ENCODE measurements at regions not wholly inside any gene's neighbourhood (a gene's known extent, or its start where the extent isn't known, plus 50 kb on each side); places are given as distances from the start of the nearest gene placed in this dataset.
"Not testable (repeated sequence)": the region's sequence is repeated elsewhere in the genome, so short reads cannot be mapped to it uniquely, and the experiment has no call there.

- no peak for DNase-seq (ENCODE audit: low read depth)
- no peak for TF ChIP-seq CTCF (IDR thresholded peaks at IDR 0.05; ENCODE audit: insufficient read depth, low read depth, low read length, missing control alignments)
- no peak overlapping the region for H3K4me3 ChIP-seq (ENCODE audit: low read length)
Measured at GRCh38 chr2:49335546-49335945, 181.2 kb upstream of the FSHR start.

- TF ChIP-seq CTCF (IDR thresholded peaks at IDR 0.05; ENCODE audit: insufficient read depth, low read depth, low read length, missing control alignments): no peak
- no peak for DNase-seq (ENCODE audit: low read depth)
- H3K4me3 ChIP-seq (ENCODE audit: low read length): no peak overlapping the region
Measured at GRCh38 chr2:49332415-49332814, 178.1 kb upstream of the FSHR start.

- no peak for TF ChIP-seq CTCF (IDR thresholded peaks at IDR 0.05; ENCODE audit: insufficient read depth, low read depth, low read length, missing control alignments)
- no peak for DNase-seq (ENCODE audit: low read depth)
- no peak overlapping the region for H3K4me3 ChIP-seq (ENCODE audit: low read length)
Measured at GRCh38 chr2:49318531-49318930, 164.2 kb upstream of the FSHR start.

GRCh38 chr2:49309461-49309860 lies 155.1 kb upstream of the FSHR start:
- no peak for TF ChIP-seq CTCF (IDR thresholded peaks at IDR 0.05; ENCODE audit: insufficient read depth, low read depth, low read length, missing control alignments)
- DNase-seq (ENCODE audit: low read depth): no peak
- no peak overlapping the region for H3K4me3 ChIP-seq (ENCODE audit: low read length)

GRCh38 chr2:49306925-49307324 lies 152.6 kb upstream of the FSHR start:
- H3K4me3 ChIP-seq (ENCODE audit: low read length): no peak overlapping the region
- DNase-seq (ENCODE audit: low read depth): peak; percentile 3
- no peak for TF ChIP-seq CTCF (IDR thresholded peaks at IDR 0.05; ENCODE audit: insufficient read depth, low read depth, low read length, missing control alignments)

GRCh38 chr2:49298693-49299092 lies 144.4 kb upstream of the FSHR start:
- H3K4me3 ChIP-seq (ENCODE audit: low read length); DNase-seq (ENCODE audit: low read depth): not testable (repeated sequence)

- no peak for DNase-seq (ENCODE audit: low read depth)
- no peak overlapping the region for H3K4me3 ChIP-seq (ENCODE audit: low read length)
- no peak for TF ChIP-seq CTCF (IDR thresholded peaks at IDR 0.05; ENCODE audit: insufficient read depth, low read depth, low read length, missing control alignments)
Measured at GRCh38 chr2:49298230-49298629, 143.9 kb upstream of the FSHR start.
